ENCODE measurements at regions not wholly inside any gene's neighbourhood (a gene's known extent, or its start where the extent isn't known, plus 50 kb on each side); places are given as distances from the start of the nearest gene placed in this dataset.
"Not testable (repeated sequence)": the region's sequence is repeated elsewhere in the genome, so short reads cannot be mapped to it uniquely, and the experiment has no call there.

- not testable (repeated sequence) for DNase-seq (ENCODE audit: low read depth)
Measured at GRCh38 chr7:97234494-97234893, 117.0 kb downstream of the SDHAF3 start.

DNA sequence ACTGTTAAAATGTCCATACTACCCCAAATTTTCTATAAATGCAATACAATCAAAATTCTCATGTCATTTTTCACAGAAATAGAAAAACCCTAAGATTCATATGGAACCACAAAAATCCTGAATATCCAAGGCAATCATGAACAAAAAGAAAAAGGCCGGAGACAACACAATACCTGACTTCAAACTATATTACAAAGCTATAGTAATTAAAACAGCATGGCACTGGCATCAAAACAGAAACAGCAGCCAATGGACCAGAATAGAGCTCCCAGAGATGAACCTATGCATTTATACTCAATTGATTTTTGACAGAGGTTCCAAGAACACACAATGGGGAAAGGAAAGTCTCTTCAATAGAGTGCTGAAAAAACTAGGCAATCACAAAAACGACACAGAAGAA is 128.8 kb downstream of the SDHAF3 start:
- no peak for DNase-seq (ENCODE audit: low read depth)

GRCh38 chr7:97258187-97258586 is 140.7 kb downstream of the SDHAF3 start:
- DNase-seq (ENCODE audit: low read depth), result not testable (repeated sequence)

DNA sequence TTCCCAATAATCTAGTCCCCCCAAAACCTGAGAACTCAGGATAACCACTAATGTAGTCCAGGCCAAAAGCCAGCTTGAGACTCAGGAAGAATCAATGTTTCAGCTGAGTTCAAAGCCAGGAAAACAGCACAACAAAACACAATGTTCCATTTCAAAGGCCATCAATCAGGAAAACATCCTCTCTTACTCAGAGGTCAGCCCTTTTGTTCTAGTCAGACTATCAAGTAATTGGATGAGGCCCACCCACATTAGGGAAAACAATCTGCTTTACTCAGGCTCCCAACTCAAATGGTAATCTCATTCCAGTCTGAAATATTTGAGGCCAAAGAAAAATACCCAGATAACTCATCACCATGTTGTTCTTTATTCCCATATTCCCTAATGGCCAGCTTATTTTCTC is 152.2 kb downstream of the SDHAF3 start:
- peak; percentile 0 for DNase-seq (ENCODE audit: low read depth)

GRCh38 chr7:97270280-97270679 is 152.8 kb downstream of the SDHAF3 start:
- no peak for DNase-seq (ENCODE audit: low read depth)

- no peak for DNase-seq (ENCODE audit: low read depth)
Measured at GRCh38 chr7:97271619-97272018, 154.1 kb downstream of the SDHAF3 start.

DNA sequence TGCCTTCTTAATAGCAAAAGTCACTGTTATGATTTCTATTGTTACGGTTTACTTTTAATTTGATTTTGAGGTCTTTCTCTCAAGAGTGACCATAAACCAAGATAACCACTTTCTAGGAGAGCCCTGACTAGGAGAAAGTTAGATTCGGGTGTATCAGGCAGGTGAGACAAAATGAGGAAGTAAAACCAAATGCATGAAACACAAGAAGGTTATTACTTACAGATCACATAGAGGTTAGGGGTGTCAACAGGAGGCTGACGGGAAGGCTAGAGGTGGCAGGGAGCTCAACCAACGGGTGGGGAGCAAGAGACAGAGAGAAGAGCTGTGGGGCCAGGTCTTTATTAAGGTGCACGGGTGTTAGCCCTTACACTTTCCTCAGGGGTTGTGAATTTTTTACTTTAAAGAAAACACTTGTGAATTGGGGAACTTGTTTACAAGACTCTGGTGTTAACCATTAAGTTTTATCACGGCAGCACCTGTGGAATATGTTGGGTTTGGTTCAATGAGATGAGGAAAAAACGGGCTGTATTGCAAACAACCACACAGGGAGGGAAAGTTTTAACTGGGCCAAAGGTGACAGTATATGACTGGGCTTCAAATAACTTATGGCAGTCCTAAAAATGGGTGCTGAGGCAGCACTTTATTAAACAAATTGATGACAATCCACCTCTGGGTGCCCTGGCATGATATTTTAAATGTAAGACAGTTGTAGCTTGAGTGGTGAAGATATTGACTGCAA is 154.9 kb downstream of the SDHAF3 start:
- DNase-seq (ENCODE audit: low read depth), result no peak

DNA sequence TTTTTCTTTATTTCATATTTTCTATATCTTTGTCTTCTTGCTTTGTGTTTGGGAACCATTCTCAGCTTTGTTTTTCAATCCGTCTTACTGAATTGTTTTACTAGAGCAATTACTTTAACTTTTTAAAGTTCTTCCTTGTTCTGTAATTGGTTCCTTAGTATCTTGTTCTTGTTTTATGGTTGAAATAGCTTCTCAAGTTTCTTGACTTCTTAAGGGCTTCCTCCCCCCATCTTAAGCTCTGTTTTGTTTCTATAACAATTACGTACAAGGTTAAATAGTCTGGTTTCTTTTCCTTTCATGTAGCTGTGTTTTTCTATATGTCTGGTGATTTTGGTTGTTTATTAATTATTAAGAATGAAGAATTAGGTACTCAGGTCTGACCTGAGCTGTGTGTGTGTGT is 158.0 kb downstream of the SDHAF3 start:
- no peak for DNase-seq (ENCODE audit: low read depth)

DNA sequence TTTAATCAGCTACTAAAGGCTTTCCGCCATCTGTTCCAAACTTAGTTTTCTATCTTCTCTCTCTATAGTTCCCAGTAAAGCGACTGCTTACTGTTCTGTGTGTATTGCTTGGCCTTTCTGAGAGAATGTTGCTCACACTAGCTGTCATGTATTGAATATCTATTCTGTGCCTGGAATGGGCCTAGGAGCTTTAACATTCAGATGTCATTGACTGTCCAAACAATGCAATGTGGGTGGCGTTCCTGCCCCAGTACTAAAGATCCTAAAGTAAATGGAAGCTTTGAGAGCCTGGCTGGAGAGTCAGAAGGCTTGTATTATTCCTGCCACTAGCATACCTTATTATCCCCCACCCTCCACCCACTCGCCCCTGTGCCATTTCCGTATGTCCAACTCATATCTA is 163.5 kb downstream of the SDHAF3 start:
- no peak for DNase-seq (ENCODE audit: low read depth)

GRCh38 chr7:97285348-97285747 is 167.8 kb downstream of the SDHAF3 start:
- no peak for DNase-seq (ENCODE audit: low read depth)

- DNase-seq (ENCODE audit: low read depth), result no peak
Measured at GRCh38 chr7:97293031-97293430, 175.5 kb downstream of the SDHAF3 start.

- DNase-seq (ENCODE audit: low read depth), result no peak
Measured at GRCh38 chr7:97298561-97298960, 181.1 kb downstream of the SDHAF3 start.

GRCh38 chr7:97305589-97305988 is 188.1 kb downstream of the SDHAF3 start:
- DNase-seq (ENCODE audit: low read depth), result no peak

GRCh38 chr7:97307521-97308108 is 190.1 kb downstream of the SDHAF3 start:
- DNase-seq (ENCODE audit: low read depth), result no peak

DNA sequence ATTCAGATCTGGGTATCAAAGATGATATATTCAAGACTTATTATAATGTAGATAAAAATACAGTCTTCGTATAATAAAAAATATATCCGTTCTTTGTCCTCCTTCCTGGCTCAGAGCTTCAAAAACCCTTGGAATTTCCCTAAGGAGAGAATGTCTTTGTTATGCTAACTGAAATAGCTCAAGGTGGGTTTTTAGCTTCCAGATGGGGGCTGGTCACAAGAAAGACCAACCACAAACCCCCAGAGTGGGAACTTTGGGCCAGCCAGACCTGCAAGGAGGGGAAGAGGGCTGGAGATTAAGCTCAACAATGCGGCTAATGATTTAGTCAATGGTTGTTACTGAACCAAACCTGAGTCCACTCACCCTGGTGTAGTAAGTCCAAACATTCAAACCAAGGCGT is 196.4 kb downstream of the SDHAF3 start:
- no peak for DNase-seq (ENCODE audit: low read depth)

- DNase-seq (ENCODE audit: low read depth), result no peak
Measured at GRCh38 chr7:97317575-97317974, 200.1 kb downstream of the SDHAF3 start.

GRCh38 chr7:97329871-97330270 is 212.4 kb downstream of the SDHAF3 start:
- DNase-seq (ENCODE audit: low read depth), result not testable (repeated sequence)

DNA sequence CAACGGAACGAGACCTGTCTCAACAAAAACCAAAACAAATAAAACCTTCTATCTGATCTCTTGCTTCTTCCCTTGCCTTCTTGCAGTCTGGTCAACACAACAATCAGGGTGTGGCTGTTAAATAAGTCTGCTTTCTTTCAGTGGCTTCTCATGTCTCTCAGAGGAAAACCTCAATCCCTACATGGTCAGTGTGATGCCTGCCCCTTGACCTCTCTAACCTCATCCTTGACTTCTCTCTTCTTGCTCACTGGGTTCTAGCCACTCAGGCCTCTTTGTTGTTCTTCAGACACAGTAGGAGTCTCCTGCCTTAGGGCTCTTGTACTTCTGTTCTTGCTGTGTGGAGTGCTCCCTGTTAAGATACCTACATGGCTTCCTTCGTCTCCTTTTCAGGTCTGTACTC is 220.4 kb downstream of the SDHAF3 start:
- no peak for DNase-seq (ENCODE audit: low read depth)

GRCh38 chr7:97342512-97342911 is 225.0 kb downstream of the SDHAF3 start:
- DNase-seq (ENCODE audit: low read depth), result no peak

- no peak for DNase-seq (ENCODE audit: low read depth)
Measured at GRCh38 chr7:97346349-97346748, 228.9 kb downstream of the SDHAF3 start.

GRCh38 chr7:97351488-97351887 is 234.0 kb downstream of the SDHAF3 start:
- DNase-seq (ENCODE audit: low read depth), result no peak

- DNase-seq (ENCODE audit: low read depth), result no peak
Measured at GRCh38 chr7:97357459-97357858, 240.0 kb downstream of the SDHAF3 start.

DNA sequence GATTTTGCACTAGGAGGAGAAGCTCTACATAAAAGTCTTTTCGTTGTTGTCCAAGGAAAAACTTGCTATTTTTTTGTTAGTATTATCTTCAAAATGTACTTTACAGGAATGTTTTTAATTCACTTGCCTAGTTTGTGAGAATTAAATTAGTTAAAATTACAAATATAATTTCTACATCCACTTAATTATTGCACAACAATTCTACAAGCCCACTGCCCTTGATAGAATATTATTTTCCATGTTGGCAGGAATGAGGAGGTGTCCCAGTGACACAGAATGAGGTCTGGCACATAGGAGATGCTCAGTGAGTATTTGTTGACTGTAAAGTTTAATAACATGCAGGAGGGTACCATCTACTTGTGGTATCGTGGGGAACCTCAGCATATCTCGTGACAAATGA is 255.4 kb downstream of the SDHAF3 start:
- no peak for DNase-seq (ENCODE audit: low read depth)

GRCh38 chr7:97373736-97374135 is 256.2 kb downstream of the SDHAF3 start:
- no peak for DNase-seq (ENCODE audit: low read depth)

Data from amniotic epithelial cell (primary cell).